Heart left ventricle (tissue), 13 donors: ENCODE measurements at regions not wholly inside any gene's neighbourhood (a gene's known extent, or its start where the extent isn't known, plus 50 kb on each side); places are given as distances from the start of the nearest gene placed in this dataset.

Source experiments
- CTCF ChIP-seq, 12 donors: fragments of 200-600 bp; sonication (generic) in 4 of 12; IDR thresholded peaks; one replicate each; pipeline versions ENCODE4 v1.5.0 to v1.8.0; 2018 to 2022; ENCODE audit warnings: antibody characterized with exemption in 12 of 12, mild to moderate bottlenecking in 5 of 12
- POLR2A ChIP-seq, 2 donors: fragments of 450-650 bp; IDR thresholded peaks; one replicate each; pipeline ENCODE4 v1.6.1; 2017; ENCODE audit warnings: antibody characterized with exemption in 2 of 2, mild to moderate bottlenecking in 2 of 2, moderate library complexity in 2 of 2
- donor health status: ischemic (EF 13 %, LVEDD 7.1; RV severe dilation, severe dysfunction).
- donor health status: DM: no; HTN: yes; CAD: no.
- donor health status: DM: no; HTN: no; CAD: no.
- donor health status: ischemic (EF 25% LVEDD 6.9; RV normal size, moderate dysfunction).
- donor health status: ischemic (EF 25% LVEDD 5.7; RV mildly dilated, moderate dysfunction).
- donor health status: ischemic (EF 35%, LVEDD 5.7; RV mildly dilated, moderate dysfunction).
- donor health status: nonischemic (EF 11% LVEDD 7.7; RV severe dilation, severe dysfunction).
- donor health status: DM: yes; HTN: yes; CAD: no.
- donor health status: PGD.
- donor health status: ischemic (EF 29% LVEDD 5.4; RV normal size, mild dysfunction).
- donor health status: nonischemic (EF 23%, LVEDD 6.1; RV moderate dilation, normal function).

DNA sequence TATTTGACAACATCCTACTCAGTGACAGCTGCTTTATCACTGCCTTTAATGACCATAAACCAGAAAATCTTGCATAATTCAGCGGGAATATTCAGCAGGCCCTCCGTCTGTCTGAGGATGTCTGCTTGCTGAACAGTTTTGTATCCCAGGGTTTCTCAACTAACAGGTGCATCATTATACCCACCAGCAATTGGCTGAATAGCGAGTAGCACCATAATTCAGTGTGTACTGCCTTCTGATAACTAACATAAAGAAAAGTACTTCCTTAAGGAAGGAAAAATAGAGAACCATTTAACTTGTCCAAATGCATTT is 680.1 kb downstream of the GALC start:
- no peak for TF ChIP-seq CTCF (IDR thresholded peaks at IDR 0.05)
- TF ChIP-seq POLR2A (IDR thresholded peaks at IDR 0.05), result no peak
